SK-N-SH (cell line): ENCODE measurements at regions not wholly inside any gene's neighbourhood (a gene's known extent, or its start where the extent isn't known, plus 50 kb on each side); places are given as distances from the start of the nearest gene placed in this dataset.

ENCODE experiments used
- CTCF ChIA-PET: fragments of 300-600, 350-600 bp; formaldehyde crosslinking; extraction: SDS; loops from one replicate; lab custom pipeline; 2021; lab: Yijun Ruan, JAX
- POLR2A ChIA-PET: fragments of 350-600 bp; sonication (Branson Sonifier 250); formaldehyde crosslinking; extraction: SDS; loops from one replicate; lab custom pipeline; 2020; ENCODE audit warnings: antibody characterized with exemption, inconsistent platforms; lab: Yijun Ruan, JAX
- DNase-seq: peaks from one replicate; pipeline ENCODE4 v3.0.0; 2012
- H2AFZ ChIP-seq: fragments of 200-600 bp; sonication (generic); 2 replicates; pipeline ENCODE4 v1.8.1; 2016; ENCODE audit warnings: antibody characterized with exemption, mild to moderate bottlenecking, low read depth
- H3F3A ChIP-seq: fragments of 200-600 bp; sonication (generic); replicated peaks from 2 replicates; pipeline ENCODE3; 2016; ENCODE audit warnings: antibody characterized with exemption, mild to moderate bottlenecking; ENCODE audit not compliant: insufficient read depth
- H3K27ac ChIP-seq, 2 experiments: fragments of 200-500 bp in 1 of 2; fragments of 200-600 bp in 1 of 2; sonication (Bioruptor generic) in 1 of 2; sonication (generic), shearing (Covaris generic) in 1 of 2; 2 replicates each; pipeline versions ENCODE4 v1.5.1 to v1.6.1; 2014 to 2016; ENCODE audit warnings: low read depth in 2 of 2, inconsistent platforms in 1 of 2, low read length in 1 of 2, mild to moderate bottlenecking in 1 of 2, mixed read lengths in 1 of 2
- H3K27me3 ChIP-seq: fragments of 200-600 bp; sonication (generic), shearing (Covaris generic); 2 replicates; pipeline ENCODE4 v1.6.1; 2016; ENCODE audit warnings: mixed run types; ENCODE audit not compliant: insufficient read depth
- H3K36me3 ChIP-seq, 2 experiments: fragments of 200-500 bp in 1 of 2; fragments of 200-600 bp in 1 of 2; sonication (Bioruptor generic) in 1 of 2; sonication (generic) in 1 of 2; replicated peaks in 1 of 2; 2 replicates each; pipeline versions ENCODE3 to v1.5.1; 2014 to 2016; ENCODE audit warnings: low read length in 1 of 2, mild to moderate bottlenecking in 1 of 2; ENCODE audit not compliant: insufficient read depth in 2 of 2, control insufficient read depth in 1 of 2
- H3K4me1 ChIP-seq, 2 experiments: fragments of 200-500 bp in 1 of 2; fragments of 200-600 bp in 1 of 2; sonication (Bioruptor generic) in 1 of 2; sonication (generic), shearing (Covaris generic) in 1 of 2; 2 replicates each; pipeline versions ENCODE4 v1.5.1 to v1.6.1; 2014 to 2016; ENCODE audit warnings: low read depth in 1 of 2, low read length in 1 of 2, mixed run types in 1 of 2; ENCODE audit not compliant: insufficient read depth in 2 of 2, control insufficient read depth in 1 of 2
- H3K4me2 ChIP-seq: fragments of 200-600 bp; sonication (generic), shearing (Covaris generic); 2 replicates; pipeline ENCODE4 v1.6.1; 2017; ENCODE audit warnings: mixed run types
- H3K4me3 ChIP-seq, 2 experiments: fragments of 200-500 bp in 1 of 2; fragments of 200-600 bp in 1 of 2; sonication (Bioruptor generic) in 1 of 2; sonication (generic), shearing (Covaris generic) in 1 of 2; 2 replicates each; pipeline versions ENCODE4 v1.5.1 to v1.8.1; 2014 to 2016; ENCODE audit warnings: low read depth in 2 of 2, inconsistent platforms in 1 of 2, low read length in 1 of 2, mild to moderate bottlenecking in 1 of 2, mixed read lengths in 1 of 2, moderate library complexity in 1 of 2
- H3K79me2 ChIP-seq: fragments of 200-600 bp; sonication (generic); 2 replicates; pipeline ENCODE4 v1.8.1; 2017; ENCODE audit warnings: mild to moderate bottlenecking; ENCODE audit not compliant: insufficient read depth
- H3K9ac ChIP-seq: fragments of 200-600 bp; sonication (generic); 2 replicates; pipeline ENCODE4 v1.6.1; 2017; ENCODE audit warnings: mixed run types
- H3K9me2 ChIP-seq: fragments of 200-600 bp; sonication (generic); 2 replicates; pipeline ENCODE4 v1.6.1; 2017; ENCODE audit warnings: mixed run types
- H3K9me3 ChIP-seq: fragments of 200-600 bp; sonication (generic); 2 replicates; pipeline ENCODE4 v1.6.1; 2017; ENCODE audit warnings: mixed run types, mild to moderate bottlenecking, moderate library complexity
- H4K20me1 ChIP-seq: fragments of 200-600 bp; sonication (generic); 2 replicates; pipeline ENCODE4 v1.6.1; 2017; ENCODE audit warnings: mild to moderate bottlenecking, mixed run types; ENCODE audit not compliant: insufficient read depth
- ELF1 ChIP-seq: IDR thresholded peaks from 2 replicates; pipeline ENCODE4 v1.4.0; 2012
- FOSL2 ChIP-seq: IDR thresholded peaks from 2 replicates; pipeline ENCODE4 v1.4.0; 2012; ENCODE audit warnings: low read depth, mild to moderate bottlenecking, moderate library complexity, borderline replicate concordance
- FOXJ3 ChIP-seq: sonication (generic); formaldehyde crosslinking; IDR thresholded peaks from 2 replicates; pipeline ENCODE4 v1.5.1; 2020; ENCODE audit warnings: mild to moderate bottlenecking, missing genetic modification reagents
- GATA2 ChIP-seq: sonication (generic); formaldehyde crosslinking; IDR thresholded peaks from 2 replicates; pipeline ENCODE4 v1.5.0; 2020; ENCODE audit warnings: mild to moderate bottlenecking, missing genetic modification reagents
- MXI1 ChIP-seq: IDR thresholded peaks from 2 replicates; pipeline ENCODE4 v1.6.1; 2012; ENCODE audit warnings: mild to moderate bottlenecking, low read depth, low read length, improper control_type of control experiment
- POLR2AphosphoS5 ChIP-seq: IDR thresholded peaks from 2 replicates; pipeline ENCODE4 v1.6.1; 2012; ENCODE audit warnings: low read depth, low read length
- RAD21 ChIP-seq: IDR thresholded peaks from 2 replicates; pipeline ENCODE4 v1.6.1; 2012; ENCODE audit warnings: mild to moderate bottlenecking, low read length
- RXRA ChIP-seq: IDR thresholded peaks from 2 replicates; pipeline ENCODE4 v1.4.0; 2012; ENCODE audit warnings: low read depth, mild to moderate bottlenecking, borderline replicate concordance
- SIN3A ChIP-seq: IDR thresholded peaks from 2 replicates; pipeline ENCODE4 v1.6.1; 2012; ENCODE audit warnings: low read depth, mild to moderate bottlenecking, low read length, moderate library complexity, borderline replicate concordance
- TAF1 ChIP-seq: IDR thresholded peaks from 2 replicates; pipeline ENCODE4 v1.6.1; 2012; ENCODE audit warnings: low read depth, mild to moderate bottlenecking, low read length, moderate library complexity, borderline replicate concordance
- TEAD4 ChIP-seq: IDR thresholded peaks from 2 replicates; pipeline ENCODE4 v1.4.0; 2012; ENCODE audit warnings: mild to moderate bottlenecking, borderline replicate concordance; ENCODE audit not compliant: insufficient read depth
- YY1 ChIP-seq: IDR thresholded peaks from 2 replicates; pipeline ENCODE4 v1.4.0; 2012; ENCODE audit warnings: low read depth, mild to moderate bottlenecking
- WGBS: methylation state at CpG from one replicate; pipeline ENCODE4 v1.1.6; 2017; ENCODE audit warnings: low lambda C conversion rate; 5-methylcytosine and 5-hydroxymethylcytosine counted together
- TF ChIP-seq, protein P1 (sequence below): IDR thresholded peaks from 2 replicates; pipeline ENCODE4; 2012

DNA sequence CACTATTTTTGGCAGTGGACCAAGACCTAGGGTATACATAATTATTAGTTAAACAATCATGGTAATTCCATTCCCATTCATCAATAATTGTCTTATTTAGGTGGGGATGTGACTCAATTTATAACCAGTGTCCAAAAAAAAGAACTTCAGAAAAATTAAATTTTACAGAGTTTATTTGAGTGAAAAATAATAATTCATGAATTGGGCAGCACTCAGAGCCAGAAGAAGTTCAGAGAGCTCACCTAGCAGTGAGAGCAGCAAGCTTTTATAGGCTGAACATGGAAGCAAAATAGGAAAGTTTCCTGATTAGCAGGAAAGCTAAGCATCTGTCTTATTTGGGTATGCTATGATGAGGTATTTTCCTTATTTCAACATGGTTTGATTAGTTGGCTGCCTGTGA is 500.8 kb downstream of the PCDH7 start:
- H3K4me3 ChIP-seq = no peak overlapping the region
- H2AFZ ChIP-seq = no peak overlapping the region
- CTCF ChIA-PET = no interaction called here
- H3K9ac ChIP-seq = no peak overlapping the region
- H3K27ac ChIP-seq = no peak overlapping the region
- H4K20me1 ChIP-seq = no peaks in the 10 kb centered on the region
- POLR2A ChIA-PET = no interaction called here
- TF ChIP-seq GATA2 (CRISPR knock-in tag) = no peak
- no peak for TF ChIP-seq POLR2AphosphoS5
- no peak for TF ChIP-seq FOXJ3 (CRISPR knock-in tag)
- no peak for TF ChIP-seq FOSL2
- no peak for TF ChIP-seq RXRA
- no peak for TF ChIP-seq MXI1
- TF ChIP-seq SIN3A = no peak
- no peak for TF ChIP-seq ELF1
- H3K9me2 ChIP-seq = no peaks in the 10 kb centered on the region
- no peaks in the 10 kb centered on the region for H3K9me3 ChIP-seq
- no peaks in the 10 kb centered on the region for H3K36me3 ChIP-seq
- H3K27me3 ChIP-seq = no peaks in the 10 kb centered on the region
- no peaks in the 10 kb centered on the region for H3K79me2 ChIP-seq
- H3F3A ChIP-seq = no peaks in the 10 kb centered on the region
- no peak overlapping the region for H3K4me2 ChIP-seq
- H3K4me1 ChIP-seq = no peaks in the 10 kb centered on the region
- DNase-seq = no peak

DNA sequence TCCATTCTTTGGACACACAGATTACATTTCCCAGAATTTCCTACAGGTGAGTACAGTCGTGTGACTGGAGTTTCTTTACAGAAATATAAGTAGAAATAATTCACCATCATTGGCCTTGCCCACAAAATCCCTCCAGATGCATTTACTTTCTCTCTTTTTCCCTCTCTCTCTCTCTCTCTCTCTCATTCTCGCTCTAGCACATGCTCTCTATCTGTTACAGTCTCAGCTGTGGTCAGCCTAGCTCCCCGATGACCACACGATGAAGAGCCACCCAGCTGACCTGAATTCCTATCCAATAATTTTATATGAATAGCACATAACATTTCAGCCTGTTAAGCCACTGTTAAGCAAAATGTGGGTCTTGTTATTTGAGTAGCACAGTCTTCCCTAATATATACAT is 507.9 kb downstream of the PCDH7 start:
- no peak overlapping the region for H3K4me2 ChIP-seq
- H3K79me2 ChIP-seq = no peaks in the 10 kb centered on the region
- no peaks in the 10 kb centered on the region for H3K36me3 ChIP-seq
- DNase-seq = no peak
- no peak for TF ChIP-seq RAD21
- no peaks in the 10 kb centered on the region for H3K4me1 ChIP-seq
- no peak overlapping the region for H3K9ac ChIP-seq
- H3K4me3 ChIP-seq = no peak overlapping the region
- no peaks in the 10 kb centered on the region for H3K9me3 ChIP-seq
- ChIA-PET POLR2A (no interaction called here), CTCF (interaction anchor here (0.7 kb wide), 1 partner anchor 33 kb away, joined by 3 read pairs; no protein-coding TSS in a partner anchor)
- no peaks in the 10 kb centered on the region for H3F3A ChIP-seq
- H4K20me1 ChIP-seq = no peaks in the 10 kb centered on the region
- H2AFZ ChIP-seq = no peak overlapping the region
- no peak overlapping the region for H3K27ac ChIP-seq
- 30% methylated on average over 4 of the region's 4 CpGs for WGBS
- H3K9me2 ChIP-seq = no peaks in the 10 kb centered on the region
- no peaks in the 10 kb centered on the region for H3K27me3 ChIP-seq

DNA sequence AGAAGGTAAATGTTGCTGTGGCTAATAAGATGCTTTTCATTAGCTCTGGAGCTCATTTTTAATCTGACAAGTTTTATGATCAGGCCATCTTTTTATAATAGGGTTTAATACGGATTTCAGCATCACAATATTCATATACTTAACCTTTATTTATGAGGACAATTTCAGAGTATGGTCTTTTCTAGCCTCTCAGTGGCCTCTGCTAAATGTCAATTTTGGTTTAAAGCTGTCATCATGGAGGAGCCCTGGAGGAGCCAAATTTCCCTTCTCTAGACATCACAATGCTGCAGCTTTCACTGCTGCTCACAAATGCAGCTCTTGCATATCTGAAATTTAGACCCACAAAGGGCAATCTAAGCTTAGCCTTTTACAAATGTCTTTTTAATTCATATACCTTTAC is 510.4 kb downstream of the PCDH7 start:
- Histone ChIP-seq H2AFZ (no peak overlapping the region), H3K36me3 (no peaks in the 10 kb centered on the region), H3K27ac (no peak overlapping the region), H3K9me3 (no peaks in the 10 kb centered on the region), H3K9ac (no peak overlapping the region), H3K4me3 (no peak overlapping the region), H3K9me2 (no peaks in the 10 kb centered on the region), H3K27me3 (no peaks in the 10 kb centered on the region), H3K4me2 (no peak overlapping the region), H3K79me2 (no peaks in the 10 kb centered on the region), H3K4me1 (no peaks in the 10 kb centered on the region), H3F3A (no peaks in the 10 kb centered on the region), H4K20me1 (no peaks in the 10 kb centered on the region)
- POLR2A ChIA-PET = no interaction called here
- TF ChIP-seq TEAD4 (no peak), TAF1 (no peak), YY1 (no peak)
- TF ChIP-seq, protein P1, sequence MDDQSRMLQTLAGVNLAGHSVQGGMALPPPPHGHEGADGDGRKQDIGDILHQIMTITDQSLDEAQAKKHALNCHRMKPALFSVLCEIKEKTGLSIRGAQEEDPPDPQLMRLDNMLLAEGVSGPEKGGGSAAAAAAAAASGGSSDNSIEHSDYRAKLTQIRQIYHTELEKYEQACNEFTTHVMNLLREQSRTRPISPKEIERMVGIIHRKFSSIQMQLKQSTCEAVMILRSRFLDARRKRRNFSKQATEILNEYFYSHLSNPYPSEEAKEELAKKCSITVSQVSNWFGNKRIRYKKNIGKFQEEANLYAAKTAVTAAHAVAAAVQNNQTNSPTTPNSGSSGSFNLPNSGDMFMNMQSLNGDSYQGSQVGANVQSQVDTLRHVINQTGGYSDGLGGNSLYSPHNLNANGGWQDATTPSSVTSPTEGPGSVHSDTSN = no peak
- 11% methylated on average over 1 of the region's 1 CpG for WGBS
- no peak for DNase-seq
- CTCF ChIA-PET = no interaction called here
